Activated CD8-positive, alpha-beta memory T cell treated with anti-CD3 and anti-CD28 coated beads for 36 hours (primary cell): ENCODE measurements at regions not wholly inside any gene's neighbourhood (a gene's known extent, or its start where the extent isn't known, plus 50 kb on each side); places are given as distances from the start of the nearest gene placed in this dataset.

Experiments used
- CTCF ChIA-PET: fragments of 350-600 bp; sonication (Branson Sonifier 250); formaldehyde crosslinking; loops from one replicate; lab custom pipeline; 2021; ENCODE audit warnings: antibody characterized with exemption; lab: Charles Lee
- POLR2A ChIA-PET: fragments of 350-600 bp; sonication (Branson Sonifier 250); formaldehyde crosslinking; loops from one replicate; lab custom pipeline; 2021; ENCODE audit warnings: antibody characterized with exemption; lab: Charles Lee

DNA sequence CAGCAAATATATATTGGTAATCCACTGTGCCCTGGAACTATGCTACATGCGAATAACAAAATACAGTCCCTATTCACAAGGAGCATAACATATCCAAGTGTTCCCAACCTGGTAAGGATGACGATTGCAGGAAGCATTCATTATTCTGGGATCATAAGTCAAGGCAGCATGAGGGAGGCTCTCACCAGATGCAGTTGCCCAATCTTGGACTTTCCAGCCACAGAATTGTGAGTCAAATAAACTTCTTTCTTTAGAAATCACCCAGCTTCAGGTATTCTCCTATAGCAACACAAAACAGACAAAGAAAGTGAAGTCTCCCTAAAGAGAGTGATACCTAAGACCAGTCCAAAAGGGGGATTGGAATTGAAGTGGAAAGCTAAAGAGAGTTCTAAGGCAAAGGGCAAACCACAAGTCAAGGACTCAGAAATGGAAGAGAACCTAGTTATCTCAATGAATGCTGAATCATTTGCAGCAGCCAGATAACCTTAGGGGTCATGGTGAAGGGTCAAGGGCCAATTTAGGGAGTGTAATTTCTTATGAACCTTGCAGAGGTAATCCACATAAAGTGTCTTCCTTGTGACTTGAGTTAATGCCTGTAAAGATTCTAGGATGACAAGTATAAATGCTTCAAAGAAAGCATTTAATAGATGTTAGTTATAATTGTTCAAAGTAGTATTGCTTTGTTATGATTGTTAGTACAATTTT is 103.1 kb upstream of the PCDH7 start:
- POLR2A ChIA-PET: no interaction called here
- CTCF ChIA-PET: no interaction called here

DNA sequence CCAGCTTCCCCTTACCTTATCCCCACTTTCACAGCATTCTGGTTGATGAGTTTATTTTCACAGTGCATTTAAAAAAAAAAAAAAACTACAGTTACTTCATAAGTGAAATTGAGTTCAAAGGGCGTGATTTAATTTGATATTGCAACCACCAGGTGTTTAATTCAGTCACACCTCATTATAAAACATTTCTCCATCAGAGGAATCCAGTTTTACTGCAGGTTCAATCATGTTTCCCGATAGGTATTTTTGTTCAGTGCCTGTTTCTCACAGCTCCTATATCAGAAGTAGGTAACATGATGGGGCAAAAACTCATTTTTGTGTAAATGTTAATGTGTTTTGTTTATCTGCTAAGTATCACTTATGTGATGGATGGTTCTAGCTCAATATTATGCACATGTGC is 102.3 kb upstream of the PCDH7 start:
- ChIA-PET POLR2A (no interaction called here), CTCF (no interaction called here)

- CTCF ChIA-PET: no interaction called here
- POLR2A ChIA-PET: no interaction called here
Measured at GRCh38 chr4:30619679-30620078, 100.5 kb upstream of the PCDH7 start.

DNA sequence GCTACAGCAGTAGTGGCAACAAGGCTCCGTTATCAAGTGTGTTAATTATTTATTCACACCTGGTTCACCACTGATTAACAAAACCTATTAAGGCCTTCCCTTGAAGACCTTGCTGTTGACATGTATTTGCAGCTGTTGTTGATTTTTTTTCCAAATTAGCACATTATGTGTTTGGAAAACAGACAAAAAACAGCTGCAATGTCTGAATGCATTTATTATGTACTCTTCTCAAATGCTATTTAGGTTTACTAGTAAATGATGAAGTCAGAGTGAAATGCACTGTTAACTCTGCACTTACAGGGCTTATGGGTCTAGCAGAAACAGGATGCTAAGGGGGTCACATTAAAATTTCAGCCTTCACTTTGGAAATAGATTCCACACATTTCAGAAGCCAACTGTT is 99.5 kb upstream of the PCDH7 start:
- CTCF ChIA-PET: no interaction called here
- POLR2A ChIA-PET: no interaction called here

GRCh38 chr4:30630431-30630830 is 89.7 kb upstream of the PCDH7 start:
- POLR2A ChIA-PET: no interaction called here
- CTCF ChIA-PET: no interaction called here

- ChIA-PET CTCF (no interaction called here), POLR2A (no interaction called here)
Measured at GRCh38 chr4:30632751-30633150, 87.4 kb upstream of the PCDH7 start.

GRCh38 chr4:30641345-30641744 is 78.8 kb upstream of the PCDH7 start:
- ChIA-PET POLR2A (no interaction called here), CTCF (no interaction called here)

DNA sequence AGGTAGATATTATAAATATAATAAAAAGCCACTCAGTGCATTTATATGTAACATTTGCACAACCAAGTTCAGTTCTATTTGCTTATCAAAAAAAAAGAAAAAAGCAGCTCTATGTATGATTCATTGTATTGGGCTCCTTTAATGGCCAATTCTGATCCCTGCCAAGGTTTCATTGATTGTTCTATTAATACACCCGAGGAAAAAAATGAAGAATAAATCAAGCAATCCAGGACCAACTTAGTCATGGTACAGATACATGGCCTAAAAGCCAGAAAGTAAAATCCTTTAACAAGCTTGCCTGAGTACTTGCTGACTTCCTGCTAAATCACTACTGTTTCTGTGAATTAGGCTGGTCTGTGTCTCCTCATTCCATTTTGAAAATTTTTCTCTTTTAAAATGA is 77.6 kb upstream of the PCDH7 start:
- ChIA-PET CTCF (no interaction called here), POLR2A (no interaction called here)

GRCh38 chr4:30653291-30653690 is 66.9 kb upstream of the PCDH7 start:
- ChIA-PET POLR2A (no interaction called here), CTCF (no interaction called here)

GRCh38 chr4:30656828-30657227 is 63.3 kb upstream of the PCDH7 start:
- CTCF ChIA-PET: no interaction called here
- POLR2A ChIA-PET: no interaction called here

DNA sequence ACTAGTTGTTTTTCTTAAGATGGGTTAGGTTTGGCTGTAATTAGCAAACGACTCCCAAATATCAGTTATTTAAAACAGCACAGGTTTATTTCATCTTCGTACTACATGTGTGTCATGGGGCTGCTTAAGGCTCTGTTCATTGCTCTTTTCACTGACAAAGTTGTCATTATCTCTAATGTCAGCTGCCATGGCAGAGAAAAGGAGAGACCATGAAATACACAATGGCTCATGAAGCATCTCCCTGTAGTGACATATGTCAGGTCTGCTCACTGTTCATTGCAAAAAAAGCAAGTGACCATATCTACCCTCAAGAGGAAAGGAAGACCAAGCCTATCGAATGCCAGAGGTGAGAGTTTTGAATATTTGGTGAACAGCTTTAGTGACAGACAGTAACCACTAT is 52.2 kb upstream of the PCDH7 start:
- ChIA-PET POLR2A (no interaction called here), CTCF (no interaction called here)

GRCh38 chr4:30670206-30670605 is 50.0 kb upstream of the PCDH7 start:
- POLR2A ChIA-PET: no interaction called here
- CTCF ChIA-PET: no interaction called here
